Stimulated activated CD4-positive, alpha-beta T cell treated with anti-CD3 and anti-CD28 coated beads, TNF-alpha, amount 100 ng/mL, for 1 hour (primary cell): ENCODE measurements at regions not wholly inside any gene's neighbourhood (a gene's known extent, or its start where the extent isn't known, plus 50 kb on each side); places are given as distances from the start of the nearest gene placed in this dataset.

ENCODE experiments used
- DNase-seq, 3 donors: peaks; one replicate each; pipeline ENCODE4 v3.0.0-alpha.2; 2020; ENCODE audit warnings: low read depth in 3 of 3, low spot score in 1 of 3

DNA sequence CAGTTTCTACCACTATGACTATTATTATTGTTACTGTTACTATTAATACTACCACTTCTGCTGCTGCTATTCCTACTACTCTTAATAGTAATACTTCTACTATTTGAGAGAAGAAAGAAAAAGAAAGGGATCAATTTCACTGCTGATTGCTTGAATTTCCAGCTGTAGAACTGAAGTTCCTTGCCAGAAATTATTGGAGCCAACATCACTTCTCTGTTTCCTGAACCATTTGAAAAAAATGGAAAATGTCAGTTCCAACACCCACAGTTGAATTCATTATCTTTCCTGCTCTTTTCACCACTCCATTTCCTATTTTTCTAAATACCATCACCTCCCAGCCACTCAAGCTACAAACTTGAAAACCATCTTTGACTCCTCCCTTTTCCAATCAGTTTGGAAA, 54.1 kb upstream of the PIK3C2G start:
- no peak for DNase-seq

DNA sequence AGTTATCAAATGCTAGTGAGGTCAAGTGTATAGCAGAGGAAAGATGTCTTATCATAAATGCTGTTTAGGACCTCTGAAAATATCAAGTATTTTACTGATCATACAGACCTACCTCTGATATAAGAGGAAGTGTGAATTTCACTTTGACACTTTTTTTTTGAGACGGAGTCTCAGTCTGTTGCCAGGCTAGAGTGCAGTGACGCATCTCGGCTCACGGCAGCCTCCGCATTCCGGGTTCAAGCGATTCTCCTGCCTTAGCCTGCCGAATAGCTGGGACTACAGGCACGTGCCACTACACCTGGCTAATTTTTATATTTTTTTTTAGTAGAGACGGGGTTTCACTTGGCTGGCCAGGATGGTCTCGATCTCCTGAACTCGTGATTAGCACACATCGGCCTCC, 55.1 kb upstream of the PIK3C2G start:
- DNase-seq, result no peak

DNA sequence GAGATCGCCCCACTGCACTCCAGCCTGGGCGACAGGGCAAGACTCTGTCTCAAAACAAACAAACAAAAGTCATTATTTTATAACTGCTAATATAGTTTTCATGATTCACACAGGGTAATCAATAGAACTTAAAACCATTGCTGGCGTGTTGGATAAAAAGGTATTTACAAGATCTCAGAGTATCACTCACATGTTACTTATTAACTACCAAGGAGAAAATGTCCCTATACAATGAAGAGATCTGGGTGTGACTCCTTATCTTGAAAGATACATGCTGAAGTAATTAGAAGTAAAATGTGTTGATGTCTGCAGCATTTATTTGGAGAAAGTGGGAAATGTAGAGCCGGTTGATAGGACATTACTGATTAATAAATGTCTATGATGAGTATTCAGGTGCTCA, 57.3 kb upstream of the PIK3C2G start:
- no peak for DNase-seq

DNA sequence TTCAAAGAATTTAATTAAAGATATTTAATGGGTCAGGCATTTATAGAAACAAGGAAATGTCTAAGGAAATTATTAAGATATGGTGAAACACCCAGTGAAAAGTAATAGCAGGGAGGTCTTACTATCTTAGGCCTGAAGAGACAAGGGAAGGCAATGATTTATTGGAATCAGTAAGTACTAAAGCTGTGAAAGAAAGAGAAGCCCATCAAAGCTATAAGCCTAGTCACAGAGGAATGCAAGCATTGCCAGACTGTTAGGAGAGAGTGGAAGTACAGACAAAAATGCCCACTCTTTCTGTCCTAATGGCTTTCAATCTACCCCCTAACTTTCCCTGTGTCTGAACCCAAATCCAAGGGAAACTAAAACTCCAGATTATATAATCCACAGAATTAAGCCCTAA, 69.2 kb upstream of the PIK3C2G start:
- no peak for DNase-seq

DNA sequence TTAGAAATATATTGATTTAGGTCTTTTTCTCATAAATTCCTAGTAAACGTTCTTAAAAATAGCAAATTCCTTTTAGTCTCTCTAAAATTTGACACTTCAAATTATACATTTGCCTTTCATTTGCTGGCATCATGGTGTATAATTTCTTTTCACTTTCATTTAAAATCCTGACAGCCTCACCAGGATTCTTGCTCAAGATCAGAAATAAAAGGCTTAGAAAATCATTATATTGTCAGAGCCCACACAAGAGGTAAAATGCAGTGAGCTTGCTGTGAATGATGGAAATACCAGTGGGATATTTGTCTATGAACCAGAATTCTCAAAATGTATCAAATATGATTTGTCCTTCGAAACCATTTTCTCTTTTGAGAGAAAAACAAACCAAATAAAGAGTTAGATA, 78.2 kb upstream of the PIK3C2G start:
- no peak for DNase-seq

DNA sequence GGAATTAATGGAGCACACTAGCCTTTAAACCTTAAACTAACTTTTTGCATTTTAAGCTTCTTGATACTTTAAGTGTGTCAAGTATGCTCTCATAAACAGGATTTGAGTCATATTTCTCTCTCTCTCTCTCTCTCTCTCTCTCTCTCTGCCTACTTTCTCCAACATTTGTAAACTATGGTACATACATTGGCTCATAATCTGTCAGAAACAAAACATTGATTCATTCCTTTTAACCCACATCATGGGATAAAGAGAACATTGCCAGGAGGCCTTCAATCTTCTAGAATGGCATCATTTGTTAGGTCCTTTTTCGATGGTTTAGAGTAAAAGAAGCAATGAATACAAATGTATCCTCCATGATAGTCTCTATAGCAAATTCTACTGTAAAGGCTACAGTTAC, 81.6 kb upstream of the RERGL start:
- DNase-seq, result no peak

DNA sequence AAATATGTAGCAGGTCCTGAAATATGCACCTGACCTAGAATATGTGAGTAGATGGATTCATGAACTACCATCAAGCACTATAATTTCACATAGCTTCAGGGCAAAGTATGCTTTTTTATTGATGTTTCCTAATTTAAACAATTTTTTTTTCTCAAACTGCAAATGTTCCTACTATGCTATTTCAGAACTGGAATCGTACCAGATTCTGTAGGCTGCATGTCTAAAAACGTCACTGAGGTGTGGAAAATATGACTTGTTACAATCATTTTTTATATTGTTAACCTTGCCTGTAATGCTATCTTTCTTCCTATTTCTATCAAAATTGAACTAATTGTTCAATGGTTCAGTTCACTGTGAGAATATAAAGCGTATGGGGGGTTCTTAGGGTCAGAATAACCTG, 78.0 kb upstream of the RERGL start:
- no peak for DNase-seq

DNA sequence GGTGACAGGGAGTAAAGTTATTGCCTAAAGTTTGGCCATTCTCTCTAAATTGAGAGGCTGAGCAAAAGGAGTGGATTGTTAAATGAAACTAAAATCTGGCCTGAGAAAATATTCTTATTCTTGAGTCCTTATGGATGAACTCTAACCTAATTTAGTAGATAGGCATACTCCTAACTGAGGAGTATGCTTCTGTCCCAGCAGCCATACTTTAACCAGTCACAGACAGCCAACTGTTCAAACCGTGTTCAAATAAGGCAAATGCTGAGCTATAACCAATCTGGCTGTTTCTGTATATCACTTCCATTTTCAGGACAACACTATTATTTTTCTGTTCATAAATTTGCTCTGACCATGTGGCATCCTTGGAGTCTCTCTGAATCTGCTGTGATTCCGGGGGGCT, 75.9 kb upstream of the RERGL start:
- DNase-seq, result no peak

DNA sequence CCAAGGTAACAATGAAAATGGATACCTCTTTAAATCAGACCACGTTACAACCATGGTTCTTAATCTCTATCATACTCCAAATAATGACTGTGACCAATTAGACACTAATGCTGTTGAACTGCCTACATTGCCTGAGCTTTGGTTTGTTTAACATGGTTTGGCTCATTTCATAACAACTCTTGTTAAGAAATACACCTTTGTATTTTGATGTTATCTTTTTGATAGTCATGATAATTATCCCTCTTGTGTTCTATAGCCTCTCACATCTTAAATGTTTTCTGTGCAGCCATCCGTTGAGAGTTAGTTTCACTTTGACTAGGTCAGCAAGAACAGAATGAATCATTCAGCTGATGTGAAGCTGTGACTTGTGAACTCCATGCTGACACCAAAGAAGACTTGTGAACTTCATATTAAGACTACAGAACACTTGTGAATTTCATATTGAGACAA, 75.5 kb upstream of the RERGL start:
- DNase-seq, result no peak

DNA sequence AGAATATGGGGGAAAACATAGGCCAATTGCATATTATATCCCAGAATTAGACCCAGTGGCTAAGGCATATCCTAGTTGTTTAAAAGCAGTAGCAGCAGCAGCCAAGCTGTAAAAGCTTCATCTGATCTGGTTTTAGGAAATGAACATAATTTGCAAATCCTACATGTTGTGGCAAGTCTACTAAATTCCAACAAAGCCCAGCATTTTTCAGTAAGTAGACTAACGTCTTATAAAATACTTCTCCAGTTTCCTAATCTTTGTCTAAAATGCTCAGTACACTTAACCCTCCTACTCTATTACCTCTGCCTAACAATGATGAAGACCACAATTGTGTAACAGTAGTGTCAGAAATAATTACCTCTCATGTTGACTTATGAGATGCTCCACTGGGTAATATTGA, 70.9 kb upstream of the RERGL start:
- no peak for DNase-seq

DNA sequence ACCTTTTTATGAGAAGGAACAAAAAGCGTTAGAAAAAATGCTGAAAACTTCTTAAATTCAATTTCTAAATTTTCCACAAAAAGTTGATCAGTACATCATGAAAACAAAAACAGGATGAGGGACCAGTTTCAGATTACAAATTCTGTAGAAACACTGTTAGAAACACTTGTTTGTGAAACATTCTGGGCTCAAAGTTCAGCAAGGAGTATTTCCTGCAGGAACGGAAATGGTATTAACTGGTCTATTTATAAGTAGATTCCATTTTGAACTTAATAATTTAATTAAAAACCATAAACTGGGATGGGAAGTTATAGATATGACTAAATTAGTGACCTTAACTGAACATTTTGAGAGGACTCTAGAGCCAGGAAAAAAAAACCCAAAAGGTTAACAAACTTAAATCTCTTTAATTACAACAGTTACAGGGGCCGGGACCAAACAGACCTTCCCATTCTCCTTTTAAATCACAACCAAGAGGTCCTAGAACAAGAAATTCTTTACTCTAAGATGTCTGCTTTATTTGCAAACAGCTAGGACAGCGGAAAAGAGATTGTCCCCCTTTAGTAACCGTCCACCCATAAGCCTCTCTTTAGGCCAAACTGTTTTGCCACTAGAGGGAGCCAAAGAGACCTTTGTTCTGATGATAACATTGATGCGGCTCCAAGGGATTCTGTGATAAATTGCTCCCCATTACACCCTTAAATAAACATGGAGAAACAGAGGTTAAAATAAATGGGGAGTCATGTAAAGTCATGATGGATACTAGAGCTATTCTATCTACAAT, 69.0 kb upstream of the RERGL start:
- DNase-seq, result peak in 1 of 3 donors; percentile 0

DNA sequence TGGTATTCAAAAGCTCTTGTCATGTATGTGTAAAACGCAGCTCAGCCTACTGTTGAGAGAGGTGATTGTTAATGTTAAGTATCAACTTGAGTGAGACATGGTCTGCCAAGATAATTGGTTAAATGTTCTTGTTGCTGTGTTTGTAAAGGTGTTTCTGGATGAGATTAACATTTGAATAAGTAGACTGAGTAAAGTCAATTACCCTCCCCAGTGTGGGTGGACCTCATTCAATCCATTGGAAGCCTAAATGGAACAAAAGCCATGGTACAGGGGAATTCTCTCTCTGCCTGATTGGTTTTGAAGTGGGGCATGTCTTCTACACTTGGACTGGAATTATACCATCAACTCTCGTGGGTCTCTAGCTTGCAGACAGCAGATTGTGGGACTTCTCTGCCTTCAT, 63.8 kb upstream of the RERGL start:
- no peak for DNase-seq

DNA sequence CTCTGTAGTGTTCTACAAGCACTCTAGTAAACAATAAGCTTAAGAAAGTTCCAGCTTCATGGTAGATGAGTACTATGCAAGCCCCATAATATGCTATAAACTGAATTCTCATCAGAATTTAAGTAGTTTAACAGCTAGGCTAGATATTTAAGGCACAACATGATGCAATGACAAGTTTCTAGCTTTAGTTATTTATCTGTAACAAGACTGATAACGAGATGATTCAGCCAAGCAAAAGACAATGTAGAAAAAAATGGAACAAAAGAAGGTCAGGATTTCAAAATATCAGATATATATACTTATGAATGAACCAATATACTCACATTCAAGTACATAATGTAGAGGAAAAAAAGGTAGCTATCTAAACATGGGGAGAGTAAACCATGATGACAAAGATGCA, 61.0 kb upstream of the RERGL start:
- no peak for DNase-seq

DNA sequence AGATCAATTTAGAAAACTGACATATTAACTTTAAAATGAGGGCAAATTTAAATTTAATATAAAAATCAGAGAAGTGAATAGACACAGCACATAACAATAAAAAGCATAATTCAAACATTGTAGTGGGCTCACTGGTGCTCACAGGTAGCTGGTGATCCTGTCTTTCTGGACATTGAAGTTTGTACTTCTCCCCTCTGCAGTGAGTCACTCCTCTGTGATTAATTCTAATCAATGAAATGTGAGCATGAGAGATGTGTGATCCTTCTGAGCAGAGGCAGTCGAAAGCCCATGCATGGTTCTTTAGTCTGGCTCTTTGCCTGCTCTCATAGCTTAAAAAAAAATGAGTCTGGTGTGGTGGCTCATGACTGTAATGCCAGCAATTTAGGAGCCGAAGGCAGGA, 59.0 kb upstream of the RERGL start:
- no peak for DNase-seq

DNA sequence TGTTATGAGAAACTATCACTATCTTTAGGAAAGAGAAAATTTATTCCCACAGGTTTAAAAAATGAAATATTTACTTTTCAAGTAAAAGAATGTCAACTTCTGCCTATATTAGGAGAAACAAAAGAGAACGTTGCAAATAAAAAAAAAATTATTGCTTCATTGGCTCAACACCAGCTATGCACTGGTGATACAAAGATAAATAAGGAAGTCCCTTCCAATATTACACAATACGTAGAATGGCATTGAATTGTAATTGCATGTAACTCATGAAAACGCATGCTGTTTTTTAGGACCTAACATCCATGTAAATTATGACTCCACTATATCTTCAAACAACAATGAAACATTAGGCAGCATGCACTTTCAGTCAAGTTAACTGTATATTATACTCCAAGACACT, 56.4 kb upstream of the RERGL start:
- no peak for DNase-seq

DNA sequence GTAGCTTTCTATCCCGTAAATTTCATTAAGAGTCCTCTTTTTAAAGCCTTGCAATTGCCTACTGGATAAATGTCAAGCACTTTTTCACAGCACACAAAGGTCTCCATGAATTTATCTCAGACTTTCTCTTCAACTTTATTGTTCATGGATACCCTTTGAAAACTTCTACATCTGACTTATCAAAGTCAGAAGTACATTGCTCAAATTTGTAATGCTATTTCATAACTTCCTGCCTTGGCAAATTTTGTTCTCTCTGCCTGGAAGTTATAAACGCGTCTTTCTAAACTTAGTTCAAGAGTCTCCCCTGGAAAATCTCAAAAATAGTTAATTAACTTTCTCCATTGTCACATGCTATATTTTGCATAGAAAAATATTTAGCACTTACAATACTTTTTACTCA, 55.9 kb upstream of the RERGL start:
- no peak for DNase-seq

DNA sequence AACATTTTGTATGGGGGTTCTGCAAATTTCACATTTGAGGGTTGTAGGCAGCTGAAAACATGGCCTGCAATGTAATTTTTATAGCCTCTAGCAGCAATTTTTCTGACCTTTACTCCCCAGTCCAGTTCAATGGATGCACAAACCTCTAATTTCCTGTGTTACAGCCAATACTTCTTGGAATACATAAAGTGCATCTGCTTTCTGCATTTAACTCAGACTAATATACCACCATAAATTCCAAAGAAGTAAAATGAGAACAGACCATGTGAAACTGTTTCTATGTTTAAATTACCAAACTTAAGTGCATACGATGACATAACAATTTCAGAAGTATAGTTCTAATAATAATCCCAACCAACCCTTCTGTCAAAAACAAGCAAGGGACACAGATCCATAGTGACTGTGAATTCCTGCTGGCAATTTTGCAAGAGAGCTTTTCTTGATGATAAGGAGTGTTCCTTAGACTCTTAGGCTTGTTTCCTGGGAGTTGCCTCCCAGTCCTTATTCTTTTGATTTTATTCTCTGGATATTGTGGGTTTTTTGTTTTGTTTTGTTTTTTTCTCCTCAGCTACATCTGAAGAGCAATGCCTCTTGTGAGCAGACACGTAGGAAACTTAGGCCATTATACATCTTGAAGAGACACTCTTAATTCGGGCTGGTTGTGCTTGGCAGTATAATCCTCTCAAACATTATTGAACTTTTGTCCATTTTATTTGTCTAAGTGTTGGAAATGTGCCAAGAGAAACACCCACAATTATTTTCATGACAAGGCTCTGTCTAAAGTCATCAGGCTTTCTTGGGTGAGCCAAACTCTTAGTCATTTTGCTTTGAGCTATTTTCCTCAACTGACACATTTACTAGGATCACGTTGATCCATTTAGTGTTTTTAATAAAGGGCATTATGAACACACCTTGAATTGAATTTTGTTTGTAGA, 51.3 kb upstream of the RERGL start:
- DNase-seq, result no peak

DNA sequence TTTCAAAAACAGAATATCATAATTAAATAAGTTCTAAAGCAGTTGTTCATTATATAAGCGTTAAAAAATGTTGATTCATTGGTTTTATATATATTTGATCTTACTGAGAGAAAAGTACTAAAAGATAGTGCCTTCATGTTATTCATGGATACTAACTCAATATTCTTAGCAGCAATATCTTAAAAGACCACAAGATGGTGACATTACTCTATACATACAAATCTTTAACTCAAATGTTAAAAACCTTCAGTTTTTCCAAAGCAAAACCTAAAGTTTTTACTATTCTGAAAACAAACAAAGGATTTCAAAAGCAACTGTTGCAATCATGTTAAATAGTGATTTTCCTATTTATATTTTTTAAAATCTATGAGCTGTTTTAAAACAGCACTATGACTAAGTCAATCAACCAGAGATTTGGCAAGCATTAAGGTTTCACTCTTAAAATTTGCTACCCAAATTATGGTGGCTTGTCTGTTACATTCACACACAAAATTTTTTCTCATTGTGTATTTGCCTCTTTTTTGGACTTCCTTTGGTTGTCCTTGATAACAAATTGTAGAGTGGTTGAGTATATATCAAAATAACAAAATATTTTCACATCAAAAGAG, 50.1 kb upstream of the RERGL start:
- no peak for DNase-seq
